DOHH2 (cell line): ENCODE measurements at regions not wholly inside any gene's neighbourhood (a gene's known extent, or its start where the extent isn't known, plus 50 kb on each side); places are given as distances from the start of the nearest gene placed in this dataset.

ENCODE experiments used
- H3F3A ChIP-seq: fragments of 200-600 bp; sonication (generic), shearing (Covaris generic); 2 replicates; pipeline ENCODE4 v1.6.0; 2016; ENCODE audit warnings: antibody characterized with exemption, mild to moderate bottlenecking; ENCODE audit not compliant: control insufficient read depth, insufficient read depth
- H3K27ac ChIP-seq: fragments of 200-600 bp; sonication (generic); 2 replicates; pipeline ENCODE4 v1.5.1; 2014; ENCODE audit warnings: low read depth, mild to moderate bottlenecking, low read length, moderate library complexity
- H3K27me3 ChIP-seq: fragments of 200-600 bp; sonication (generic); 2 replicates; pipeline ENCODE4 v1.6.1; 2014; ENCODE audit warnings: mild to moderate bottlenecking, low read length, mixed read lengths; ENCODE audit not compliant: control insufficient read depth
- H3K36me3 ChIP-seq: fragments of 200-600 bp; sonication (generic); 2 replicates; pipeline ENCODE4 v1.6.1; 2014; ENCODE audit warnings: mild to moderate bottlenecking, low read length, moderate library complexity, mixed read lengths; ENCODE audit not compliant: control insufficient read depth
- H3K4me1 ChIP-seq: fragments of 200-600 bp; sonication (generic); 2 replicates; pipeline ENCODE4 v1.6.1; 2014; ENCODE audit warnings: mild to moderate bottlenecking, low read length, mixed read lengths; ENCODE audit not compliant: control insufficient read depth
- H3K4me2 ChIP-seq: fragments of 200-600 bp; sonication (generic); 2 replicates; pipeline ENCODE4 v1.6.0; 2014; ENCODE audit warnings: mild to moderate bottlenecking, low read length, moderate library complexity
- H3K4me3 ChIP-seq: fragments of 200-600 bp; sonication (generic); 2 replicates; pipeline ENCODE4 v1.5.1; 2014; ENCODE audit warnings: mild to moderate bottlenecking, low read length, mixed read lengths
- H3K79me2 ChIP-seq: fragments of 200-600 bp; sonication (generic); 2 replicates; pipeline ENCODE4 v1.6.1; 2014; ENCODE audit warnings: mild to moderate bottlenecking, low read length, mixed read lengths; ENCODE audit not compliant: control insufficient read depth
- H3K9me2 ChIP-seq: fragments of 200-600 bp; sonication (generic); replicated peaks from 2 replicates; pipeline ENCODE4 v1.6.1; 2014; ENCODE audit warnings: mild to moderate bottlenecking, low read length, mixed read lengths; ENCODE audit not compliant: control insufficient read depth
- H3K9me3 ChIP-seq: fragments of 200-600 bp; sonication (generic); 2 replicates; pipeline ENCODE4 v1.6.1; 2014; ENCODE audit warnings: antibody characterized with exemption, low read length, mixed read lengths; ENCODE audit not compliant: control insufficient read depth, insufficient read depth
- H4K20me1 ChIP-seq: fragments of 200-600 bp; sonication (generic); 2 replicates; pipeline ENCODE4 v1.6.0; 2014; ENCODE audit warnings: low read depth, mild to moderate bottlenecking, antibody characterized with exemption, low read length, moderate library complexity; ENCODE audit not compliant: control insufficient read depth, insufficient read depth
- EZH2phosphoT487 ChIP-seq: fragments of 200-600 bp; sonication (generic); IDR thresholded peaks from 2 replicates; pipeline ENCODE4 v1.6.1; 2017; ENCODE audit warnings: borderline replicate concordance, mild to moderate bottlenecking, antibody characterized with exemption, low read length, moderate library complexity, mixed read lengths
- TF ChIP-seq, protein P1 (sequence below): fragments of 200-600 bp; sonication (generic); IDR thresholded peaks from one replicate; pipeline ENCODE4 v1.5.1; 2014; ENCODE audit warnings: antibody characterized with exemption, mild to moderate bottlenecking, low read depth, low read length; ENCODE audit not compliant: poor library complexity, severe bottlenecking

DNA sequence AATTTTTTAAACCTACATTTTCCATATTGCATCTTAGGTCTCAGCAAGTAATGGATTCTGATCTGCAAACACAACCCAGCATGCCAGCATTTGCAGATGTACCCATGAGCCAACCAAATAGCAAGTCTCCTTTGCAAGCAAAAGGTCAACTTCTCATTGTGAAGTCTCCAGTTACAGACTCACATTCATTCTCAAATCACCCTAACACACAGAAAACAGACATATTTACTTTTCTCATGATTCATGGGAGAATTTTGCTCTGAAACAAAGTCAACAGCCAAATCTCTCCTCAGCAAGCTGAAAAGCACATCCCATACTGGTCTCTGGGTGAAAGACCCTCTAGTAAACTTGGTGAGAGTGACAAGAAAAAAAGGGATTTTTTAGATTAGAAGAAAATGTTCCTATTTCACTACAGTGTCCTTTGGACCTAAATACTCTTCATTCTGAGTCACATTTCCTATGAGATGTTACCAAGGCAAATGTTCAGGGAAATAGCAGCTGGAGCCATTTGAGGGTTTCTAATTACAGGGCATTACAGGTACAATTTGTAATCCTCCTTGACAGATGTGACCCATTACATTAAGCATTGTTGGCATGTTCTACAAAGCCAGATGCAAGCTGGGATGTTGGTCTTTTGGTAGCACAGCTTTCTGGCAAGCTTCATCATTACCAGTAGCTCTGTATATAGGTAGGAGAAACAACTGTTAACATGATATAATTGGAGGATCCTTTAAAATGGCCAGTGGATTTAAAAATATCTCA lies 383.3 kb downstream of the SMARCA1 start:
- H3K4me3 ChIP-seq: no peak overlapping the region
- H3K79me2 ChIP-seq: no peaks in the 10 kb centered on the region
- no peaks in the 10 kb centered on the region for H3K9me2 ChIP-seq
- H3K27me3 ChIP-seq: no peaks in the 10 kb centered on the region
- no peaks in the 10 kb centered on the region for H3K4me1 ChIP-seq
- H3K36me3 ChIP-seq: no peaks in the 10 kb centered on the region
- H3K27ac ChIP-seq: no peak overlapping the region
- no peaks in the 10 kb centered on the region for H3K9me3 ChIP-seq
- no peaks in the 10 kb centered on the region for H4K20me1 ChIP-seq
- no peak overlapping the region for H3K4me2 ChIP-seq
- no peak for TF ChIP-seq EZH2phosphoT487
- TF ChIP-seq, protein P1, sequence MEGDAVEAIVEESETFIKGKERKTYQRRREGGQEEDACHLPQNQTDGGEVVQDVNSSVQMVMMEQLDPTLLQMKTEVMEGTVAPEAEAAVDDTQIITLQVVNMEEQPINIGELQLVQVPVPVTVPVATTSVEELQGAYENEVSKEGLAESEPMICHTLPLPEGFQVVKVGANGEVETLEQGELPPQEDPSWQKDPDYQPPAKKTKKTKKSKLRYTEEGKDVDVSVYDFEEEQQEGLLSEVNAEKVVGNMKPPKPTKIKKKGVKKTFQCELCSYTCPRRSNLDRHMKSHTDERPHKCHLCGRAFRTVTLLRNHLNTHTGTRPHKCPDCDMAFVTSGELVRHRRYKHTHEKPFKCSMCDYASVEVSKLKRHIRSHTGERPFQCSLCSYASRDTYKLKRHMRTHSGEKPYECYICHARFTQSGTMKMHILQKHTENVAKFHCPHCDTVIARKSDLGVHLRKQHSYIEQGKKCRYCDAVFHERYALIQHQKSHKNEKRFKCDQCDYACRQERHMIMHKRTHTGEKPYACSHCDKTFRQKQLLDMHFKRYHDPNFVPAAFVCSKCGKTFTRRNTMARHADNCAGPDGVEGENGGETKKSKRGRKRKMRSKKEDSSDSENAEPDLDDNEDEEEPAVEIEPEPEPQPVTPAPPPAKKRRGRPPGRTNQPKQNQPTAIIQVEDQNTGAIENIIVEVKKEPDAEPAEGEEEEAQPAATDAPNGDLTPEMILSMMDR: no peak
- H3F3A ChIP-seq: no peaks in the 10 kb centered on the region

DNA sequence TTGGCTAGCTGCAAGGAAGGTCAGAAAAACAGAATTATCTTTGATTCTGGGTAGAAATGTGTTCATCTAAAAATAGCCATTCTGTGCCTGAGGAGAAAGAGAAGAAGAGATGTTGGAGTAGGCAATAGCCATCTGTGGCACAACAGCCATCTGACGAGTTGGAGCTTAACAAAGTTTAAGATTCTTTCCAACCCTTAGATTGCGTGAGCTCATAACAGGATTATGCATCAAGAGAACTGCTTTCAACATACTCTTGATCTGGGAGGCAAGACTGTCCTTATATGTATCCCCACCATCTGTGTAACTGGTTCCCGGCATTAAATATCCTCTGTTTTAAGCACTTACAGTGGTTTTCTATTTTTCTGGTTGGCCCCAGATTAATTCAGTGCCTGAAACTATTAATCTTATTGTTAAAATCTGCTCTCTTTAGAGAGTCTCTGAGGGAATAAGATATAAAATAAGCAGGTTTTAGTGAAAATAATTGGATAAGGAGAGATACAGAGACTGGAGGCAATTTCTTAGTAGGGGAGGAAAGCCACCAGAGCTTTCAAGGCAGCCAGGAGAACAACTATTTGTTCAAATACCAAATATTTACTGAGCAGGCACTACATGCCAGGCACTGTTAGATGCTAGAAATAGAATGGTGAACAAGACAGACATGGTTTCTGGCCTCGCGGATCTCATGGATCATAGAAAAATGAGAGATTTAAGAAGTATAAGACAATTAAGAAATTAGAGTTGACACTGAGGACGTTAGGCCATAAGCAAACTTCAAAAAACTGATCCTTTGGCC lies 398.0 kb downstream of the SMARCA1 start:
- Histone ChIP-seq H3K27ac (no peak overlapping the region), H3K27me3 (no peaks in the 10 kb centered on the region), H3K9me3 (no peaks in the 10 kb centered on the region), H3K4me1 (no peaks in the 10 kb centered on the region), H3K9me2 (no peaks in the 10 kb centered on the region), H3K79me2 (no peaks in the 10 kb centered on the region), H3K4me3 (no peak overlapping the region), H3K4me2 (no peak overlapping the region), H3F3A (no peaks in the 10 kb centered on the region), H3K36me3 (no peaks in the 10 kb centered on the region), H4K20me1 (no peaks in the 10 kb centered on the region)
- TF ChIP-seq EZH2phosphoT487: no peak
- TF ChIP-seq, protein P1: no peak

DNA sequence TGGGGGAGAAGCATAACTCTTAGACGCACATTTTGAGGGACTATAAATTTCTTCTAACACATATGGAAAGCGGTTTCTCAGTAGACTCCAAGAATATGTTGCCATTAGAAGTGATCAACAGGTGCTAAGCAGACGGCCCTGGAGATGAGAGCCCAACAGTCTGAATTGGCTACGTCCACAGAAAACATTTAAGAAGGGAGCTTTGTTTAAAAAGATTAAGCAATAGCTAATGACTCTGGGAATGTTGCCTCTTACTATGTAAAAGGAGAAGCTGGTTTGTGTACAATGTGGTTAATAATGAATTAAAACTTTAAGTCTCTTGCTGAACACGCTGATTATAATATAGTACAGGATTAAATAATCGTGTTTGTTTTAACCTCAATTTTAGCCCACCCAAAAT lies 399.5 kb downstream of the SMARCA1 start:
- Histone ChIP-seq H3K27ac (no peak overlapping the region), H4K20me1 (no peaks in the 10 kb centered on the region), H3K79me2 (no peaks in the 10 kb centered on the region), H3F3A (no peaks in the 10 kb centered on the region), H3K4me1 (no peaks in the 10 kb centered on the region), H3K4me2 (no peak overlapping the region), H3K9me3 (no peaks in the 10 kb centered on the region), H3K9me2 (no peaks in the 10 kb centered on the region), H3K4me3 (no peak overlapping the region), H3K27me3 (no peaks in the 10 kb centered on the region), H3K36me3 (no peaks in the 10 kb centered on the region)
- TF ChIP-seq EZH2phosphoT487: no peak
- TF ChIP-seq, protein P1: no peak
